Mesodermal cell (in vitro differentiated cells): ENCODE measurements at regions not wholly inside any gene's neighbourhood (a gene's known extent, or its start where the extent isn't known, plus 50 kb on each side); places are given as distances from the start of the nearest gene placed in this dataset.
"Not testable (repeated sequence)": the region's sequence is repeated elsewhere in the genome, so short reads cannot be mapped to it uniquely, and the experiment has no call there.

ENCODE experiments used
- H3K27ac ChIP-seq: 2 replicates; pipeline ENCODE4 v1.7.0; 2013; ENCODE audit warnings: mild to moderate bottlenecking, low read depth, low read length, moderate library complexity; ENCODE audit not compliant: severe bottlenecking
- H3K36me3 ChIP-seq: 2 replicates; pipeline ENCODE4 v1.7.1; 2013; ENCODE audit warnings: mild to moderate bottlenecking, low read length, moderate library complexity; ENCODE audit not compliant: control insufficient read depth, insufficient read depth
- H3K4me1 ChIP-seq: one replicate; pipeline ENCODE4 v1.7.1; 2013; ENCODE audit warnings: mild to moderate bottlenecking, low read length; ENCODE audit not compliant: insufficient read depth, control insufficient read depth, poor library complexity, severe bottlenecking
- H3K4me3 ChIP-seq: 2 replicates; pipeline ENCODE4 v1.7.0; 2013; ENCODE audit warnings: low read length, control low read depth, mild to moderate bottlenecking; ENCODE audit not compliant: insufficient read depth, poor library complexity, severe bottlenecking; ENCODE audit errors: extremely low read depth
- H3K9me3 ChIP-seq: 2 replicates; pipeline ENCODE4 v1.7.1; 2013; ENCODE audit warnings: mild to moderate bottlenecking, low read length, moderate library complexity; ENCODE audit not compliant: control insufficient read depth
- WGBS, 2 experiments: methylation state at CpG; one replicate each; pipeline ENCODE4 v1.1.5; 2013; ENCODE audit warnings: missing lambda C conversion rate in 2 of 2; ENCODE audit not compliant: insufficient coverage in 2 of 2; 5-methylcytosine and 5-hydroxymethylcytosine counted together

DNA sequence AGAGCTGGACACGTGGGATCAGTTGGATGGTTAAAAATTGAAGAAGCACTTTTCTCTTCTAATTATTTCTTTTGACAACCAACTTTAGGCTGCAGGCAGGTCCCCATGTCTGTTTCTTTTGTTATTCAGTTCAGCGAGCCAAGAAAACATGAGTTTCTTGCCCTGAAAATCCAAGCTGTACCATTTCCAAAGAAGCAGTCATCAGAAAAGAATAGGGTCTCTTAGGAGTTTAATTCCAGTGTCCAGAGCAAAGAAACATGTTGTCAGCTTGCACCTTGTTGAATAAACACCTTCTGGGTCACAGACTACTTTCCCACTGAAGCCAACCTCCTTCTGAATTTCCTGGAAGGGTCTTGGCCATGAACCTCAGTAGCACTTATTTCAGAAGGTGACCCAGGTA is 170.5 kb upstream of the COPS8 start:
- Histone ChIP-seq H3K27ac (no peak overlapping the region), H3K36me3 (no peaks in the 10 kb centered on the region), H3K4me3 (no peak overlapping the region), H3K4me1 (no peaks in the 10 kb centered on the region), H3K9me3 (no peaks in the 10 kb centered on the region)
- 80 to 86% methylated on average over 1 to 2 of the region's 2 CpGs for WGBS, 2 experiments

DNA sequence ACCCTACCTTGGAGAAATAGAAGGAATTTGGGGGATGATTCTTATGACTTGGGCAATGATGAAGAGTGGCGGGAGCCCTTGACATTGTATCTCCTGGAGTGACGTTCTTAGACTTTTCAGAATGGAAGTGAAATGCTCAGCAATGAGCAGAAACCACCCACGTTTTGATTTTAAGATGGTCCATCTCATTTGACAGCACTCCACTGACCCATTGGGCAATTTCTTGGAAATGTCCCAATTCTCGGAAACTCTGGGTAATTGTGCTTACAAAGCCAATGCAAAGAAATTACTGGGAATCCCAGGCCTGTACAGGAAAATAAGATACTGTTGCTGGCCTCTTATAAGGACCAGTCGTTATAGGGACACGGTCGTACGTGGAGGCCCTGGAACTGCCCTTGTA is 170.0 kb upstream of the COPS8 start:
- Histone ChIP-seq H3K4me3 (no peak overlapping the region), H3K27ac (no peak overlapping the region), H3K36me3 (no peaks in the 10 kb centered on the region), H3K9me3 (no peaks in the 10 kb centered on the region), H3K4me1 (no peaks in the 10 kb centered on the region)
- WGBS, 2 experiments = 94 to 97% methylated on average over 8 of the region's 8 CpGs

DNA sequence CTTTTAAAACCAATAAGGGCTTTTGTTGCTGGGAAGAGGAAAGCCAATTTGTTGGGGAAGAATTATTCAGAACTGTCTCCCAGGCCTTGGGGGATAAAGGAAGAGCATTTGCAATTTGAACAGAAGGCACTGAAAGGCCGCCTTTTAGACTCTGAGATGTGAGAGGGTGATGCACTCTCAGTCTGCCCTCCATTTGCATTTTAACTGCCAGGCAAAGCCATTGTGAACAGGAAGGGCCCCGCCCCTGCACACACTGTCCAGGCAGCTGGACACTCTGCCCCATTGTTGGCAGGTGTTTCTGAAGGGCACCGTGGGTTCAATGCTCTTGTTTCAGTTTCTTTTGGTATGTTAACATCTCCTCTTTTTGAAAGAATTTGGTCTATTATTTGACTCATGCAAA is 169.5 kb upstream of the COPS8 start:
- WGBS, 2 experiments = 78 to 92% methylated on average over 1 to 2 of the region's 3 CpGs

DNA sequence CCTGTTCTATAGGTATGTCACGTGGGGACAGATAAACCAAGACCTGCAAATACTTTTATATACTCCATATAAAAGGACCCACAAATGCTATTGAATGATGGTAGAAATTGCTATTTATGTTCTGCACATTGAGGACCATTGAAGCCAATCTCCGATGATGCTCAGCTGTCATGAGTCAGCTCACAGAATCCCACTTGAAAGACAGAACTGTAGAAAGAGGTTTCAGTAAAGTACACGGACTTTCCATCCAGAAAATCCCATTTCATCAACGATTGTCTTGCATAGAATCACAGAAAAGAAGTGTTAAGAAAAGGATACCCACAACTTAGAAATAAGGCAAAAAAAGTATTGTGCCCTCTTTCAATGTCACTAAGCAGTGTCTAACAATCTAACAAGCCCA is 169.0 kb upstream of the COPS8 start:
- WGBS, 2 experiments = 53 to 100% methylated on average over 1 to 2 of the region's 4 CpGs
- Histone ChIP-seq H3K36me3 (no peaks in the 10 kb centered on the region), H3K4me1 (no peaks in the 10 kb centered on the region), H3K4me3 (no peak overlapping the region), H3K27ac (no peak overlapping the region), H3K9me3 (no peaks in the 10 kb centered on the region)

More for the DNA sequence above, 169.5 kb upstream of the COPS8 start:
- Histone ChIP-seq H3K4me3 (no peak overlapping the region), H3K27ac (no peak overlapping the region), H3K9me3 (no peaks in the 10 kb centered on the region), H3K4me1 (no peaks in the 10 kb centered on the region), H3K36me3 (no peaks in the 10 kb centered on the region)

DNA sequence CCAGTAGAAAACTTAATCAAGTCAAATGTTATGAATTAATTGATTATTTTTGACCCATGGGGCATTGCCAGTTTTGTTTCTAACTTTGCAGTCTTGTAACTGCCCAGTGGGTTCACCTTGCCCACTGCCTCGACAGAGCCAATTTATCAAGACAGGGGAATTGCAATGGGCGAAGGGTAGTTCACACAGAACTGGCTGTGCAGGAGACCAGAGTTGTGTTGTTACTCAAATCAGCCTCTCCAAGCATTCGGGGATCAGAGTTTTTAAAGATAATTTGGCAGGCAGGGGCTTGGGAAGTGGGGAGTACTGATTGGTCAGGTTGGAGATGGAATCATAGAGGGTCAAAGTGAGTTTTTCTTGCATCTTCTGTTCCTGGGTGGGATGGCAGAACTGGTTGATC is 168.5 kb upstream of the COPS8 start:
- Histone ChIP-seq H3K36me3 (no peaks in the 10 kb centered on the region), H3K9me3 (no peaks in the 10 kb centered on the region), H3K4me3 (no peak overlapping the region), H3K4me1 (no peaks in the 10 kb centered on the region), H3K27ac (no peak overlapping the region)
- 93 to 96% methylated on average over 3 of the region's 3 CpGs for WGBS, 2 experiments

DNA sequence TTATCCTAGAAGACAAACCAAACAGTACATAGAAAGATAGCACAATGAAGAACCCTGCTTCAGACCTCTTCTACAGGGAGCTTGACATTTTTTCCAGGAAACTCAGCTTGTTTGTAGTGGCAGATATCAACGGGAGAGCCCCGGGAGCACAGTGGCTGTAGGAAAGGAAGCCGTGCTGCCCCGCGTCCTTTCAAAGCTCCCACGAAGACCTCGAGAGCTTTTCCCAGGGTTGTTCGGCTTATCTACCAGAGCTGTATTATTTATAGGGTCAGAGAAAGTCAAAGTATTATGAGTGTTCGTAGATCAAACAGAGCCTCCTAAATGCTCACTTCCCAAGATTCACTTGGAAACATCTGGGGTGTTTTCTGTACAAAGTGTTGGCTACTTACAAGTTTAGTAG is 167.1 kb upstream of the COPS8 start:
- Histone ChIP-seq H3K4me3 (no peak overlapping the region), H3K4me1 (no peaks in the 10 kb centered on the region), H3K27ac (no peak overlapping the region), H3K9me3 (no peaks in the 10 kb centered on the region), H3K36me3 (no peaks in the 10 kb centered on the region)
- 90 to 92% methylated on average over 6 to 8 of the region's 9 CpGs for WGBS, 2 experiments

DNA sequence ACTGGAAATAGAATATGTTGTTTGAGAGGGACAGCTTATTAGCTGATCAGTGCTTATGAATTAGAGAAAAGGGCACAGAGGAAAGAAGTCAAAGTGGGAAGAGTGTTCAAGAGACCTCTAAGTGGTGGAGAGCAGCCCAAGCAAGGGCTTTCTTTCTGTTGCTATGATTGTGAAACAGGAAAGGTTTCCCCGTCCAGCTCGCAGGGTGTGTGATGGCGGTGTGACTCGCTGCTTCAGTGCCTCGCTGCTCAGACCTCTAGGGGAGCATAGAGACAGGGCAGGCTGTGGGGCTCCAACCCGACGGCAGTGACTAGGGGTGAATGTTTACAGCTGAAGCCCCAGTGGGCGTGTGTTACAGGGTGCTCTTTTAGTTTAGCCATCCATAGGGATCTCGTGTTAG is 166.5 kb upstream of the COPS8 start:
- Histone ChIP-seq H3K36me3 (no peaks in the 10 kb centered on the region), H3K27ac (no peak overlapping the region), H3K4me3 (no peak overlapping the region), H3K4me1 (no peaks in the 10 kb centered on the region), H3K9me3 (no peaks in the 10 kb centered on the region)
- WGBS, 2 experiments = 82 to 88% methylated on average over 7 to 9 of the region's 9 CpGs

DNA sequence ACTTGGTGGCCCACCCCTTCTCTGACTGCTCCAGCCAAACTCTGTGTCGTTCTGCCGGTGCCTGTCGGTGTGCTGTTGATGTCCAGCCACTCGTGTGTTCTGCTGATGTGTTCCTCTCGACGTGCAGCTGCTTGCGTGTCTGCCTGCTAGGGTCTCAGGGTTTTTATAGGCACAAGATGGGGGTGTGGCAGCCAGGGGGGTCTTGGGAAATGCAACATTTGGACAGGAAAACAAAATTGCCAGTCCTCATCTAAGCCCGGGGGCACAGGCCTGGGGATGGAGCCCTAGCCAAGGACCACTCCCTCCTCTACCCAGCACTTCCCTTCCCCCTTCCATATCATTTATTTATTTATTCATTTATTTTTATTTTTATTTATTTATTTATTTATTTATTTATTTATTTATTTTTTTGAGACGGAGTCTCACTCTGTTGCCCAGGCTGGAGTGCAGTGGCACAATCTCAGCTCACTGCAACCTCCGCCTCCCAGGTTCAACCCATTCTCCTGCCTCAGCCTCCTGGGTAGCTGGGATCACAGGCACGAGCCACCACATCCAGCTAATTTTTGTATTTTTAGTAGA is 165.8 kb upstream of the COPS8 start:
- not testable (repeated sequence) for H3K4me1 ChIP-seq
- 95 to 97% methylated on average over 6 to 9 of the region's 11 CpGs for WGBS, 2 experiments

DNA sequence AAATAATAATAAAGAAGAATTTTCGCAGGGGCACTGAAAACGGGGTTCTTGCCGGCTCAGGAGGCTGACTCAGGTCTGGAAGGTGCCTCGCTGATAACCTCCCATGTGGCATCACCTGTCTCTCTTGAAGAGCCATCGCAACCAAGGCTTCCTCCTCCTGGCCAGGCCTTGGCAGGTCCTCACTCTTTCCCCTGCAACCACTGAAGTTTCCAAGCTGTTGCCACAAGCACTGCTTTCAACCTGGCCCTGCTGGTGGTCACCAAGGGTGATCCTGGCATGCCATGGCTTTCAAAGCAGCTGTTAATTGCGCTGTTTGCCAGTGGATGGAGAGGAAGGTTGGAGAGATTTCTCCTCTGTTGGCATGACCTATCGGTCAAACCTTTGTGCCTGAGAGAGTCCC is 163.6 kb upstream of the COPS8 start:
- no peak overlapping the region for H3K4me3 ChIP-seq
- WGBS, 2 experiments = 94 to 99% methylated on average over 6 to 7 of the region's 7 CpGs
- H3K27ac ChIP-seq = no peak overlapping the region
- no peaks in the 10 kb centered on the region for H3K4me1 ChIP-seq
- H3K9me3 ChIP-seq = no peaks in the 10 kb centered on the region
- no peaks in the 10 kb centered on the region for H3K36me3 ChIP-seq

More for the DNA sequence above, 165.8 kb upstream of the COPS8 start:
- H3K4me3 ChIP-seq, H3K36me3 ChIP-seq, H3K9me3 ChIP-seq, H3K27ac ChIP-seq: not testable (repeated sequence)

DNA sequence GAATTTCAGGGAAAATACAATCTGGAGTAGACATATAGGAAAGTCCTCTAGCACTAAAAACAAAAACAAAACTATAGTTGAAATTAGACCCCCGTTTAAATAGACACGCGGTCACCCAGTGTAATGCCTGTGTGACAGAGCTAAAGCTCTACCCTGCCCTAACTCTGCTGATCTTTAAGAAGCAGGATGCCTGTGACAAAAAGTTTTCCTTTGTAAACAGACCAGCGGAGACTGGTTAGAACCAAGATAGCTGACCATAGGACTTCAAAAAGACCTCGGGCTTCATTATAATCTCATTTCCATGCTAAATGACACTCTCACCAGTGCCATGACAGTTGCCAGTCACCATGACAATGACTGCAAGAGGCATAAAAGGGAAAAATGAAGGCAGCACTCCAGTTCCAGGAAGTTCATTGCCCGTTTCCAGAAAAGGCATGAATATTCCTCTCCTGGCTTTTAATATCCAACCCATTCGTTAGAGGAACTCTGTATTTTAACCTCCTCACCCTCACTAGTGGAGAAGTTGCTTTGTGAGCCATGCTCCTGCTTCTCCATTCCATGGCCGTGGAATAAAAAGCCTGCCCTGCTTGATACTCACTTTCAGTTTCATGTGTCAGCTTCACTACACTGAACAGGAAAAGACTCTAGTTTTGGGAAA is 157.2 kb upstream of the COPS8 start:
- H3K36me3 ChIP-seq = no peaks in the 10 kb centered on the region
- no peaks in the 10 kb centered on the region for H3K4me1 ChIP-seq
- no peaks in the 10 kb centered on the region for H3K9me3 ChIP-seq
- no peak overlapping the region for H3K27ac ChIP-seq
- 78 to 93% methylated on average over 5 to 7 of the region's 8 CpGs for WGBS, 2 experiments
- H3K4me3 ChIP-seq = no peak overlapping the region

DNA sequence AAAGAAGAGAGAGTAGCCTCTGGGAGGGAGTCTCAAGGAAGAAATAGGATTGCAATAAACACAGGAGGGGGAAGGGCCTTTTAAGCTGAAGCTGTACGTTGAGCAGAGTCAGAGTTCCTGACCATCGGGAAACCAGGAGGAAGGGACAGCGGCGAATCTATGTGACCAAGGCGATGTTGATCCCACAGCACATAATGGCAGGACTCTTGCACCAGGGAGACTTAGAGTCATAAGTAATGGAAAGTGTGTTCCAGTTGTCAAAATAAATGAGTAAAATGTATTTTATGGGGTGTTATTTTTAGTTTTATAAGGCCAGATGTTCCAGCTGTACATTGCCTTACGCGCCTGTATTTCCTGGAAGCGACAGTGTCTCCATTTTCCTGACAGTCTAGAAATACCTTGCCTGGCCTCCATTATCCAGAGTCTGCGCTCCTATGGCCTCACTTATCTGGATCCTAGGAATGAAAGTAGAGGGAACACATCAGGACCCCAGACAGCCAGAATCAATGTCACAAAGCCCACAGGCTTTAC is 152.8 kb upstream of the COPS8 start:
- no peaks in the 10 kb centered on the region for H3K9me3 ChIP-seq
- no peaks in the 10 kb centered on the region for H3K36me3 ChIP-seq
- H3K4me1 ChIP-seq = no peaks in the 10 kb centered on the region
- H3K27ac ChIP-seq = no peak overlapping the region
- no peak overlapping the region for H3K4me3 ChIP-seq
- WGBS, 2 experiments = 94 to 97% methylated on average over 5 to 8 of the region's 9 CpGs
